Right atrium auricular region (tissue), 2 donors: ENCODE measurements at regions not wholly inside any gene's neighbourhood (a gene's known extent, or its start where the extent isn't known, plus 50 kb on each side); places are given as distances from the start of the nearest gene placed in this dataset.

Experiments used
- DNase-seq: peaks from one replicate; pipeline ENCODE4 v3.0.0-alpha.2; 2019; ENCODE audit warnings: low spot score
- H3K27ac ChIP-seq, 2 donors: fragments of 200-600 bp; sonication (generic); 1 replicate in 1 of 2; 2 replicates in 1 of 2; pipeline ENCODE4 v1.5.1; 2016 to 2019
- H3K27me3 ChIP-seq, 2 donors: fragments of 200-600 bp; sonication (generic); one replicate each; pipeline versions ENCODE4 v1.5.1 to v1.6.0; 2017 to 2019
- H3K36me3 ChIP-seq: fragments of 200-600 bp; sonication (generic); one replicate; pipeline ENCODE4 v1.5.1; 2016
- H3K4me1 ChIP-seq, 2 donors: fragments of 200-600 bp; sonication (generic); one replicate each; pipeline versions ENCODE4 v1.5.1 to v1.6.0; 2017 to 2019
- H3K4me3 ChIP-seq, 2 donors: fragments of 200-600 bp; sonication (generic); 1 replicate in 1 of 2; 2 replicates in 1 of 2; pipeline ENCODE4 v1.5.1; 2017 to 2019; ENCODE audit warnings: mild to moderate bottlenecking in 1 of 2, moderate library complexity in 1 of 2
- H3K9me3 ChIP-seq, 2 donors: fragments of 200-600 bp; sonication (generic); one replicate each; pipeline ENCODE4 v1.5.1; 2019
- CTCF ChIP-seq, 2 donors: fragments of 200-600 bp; sonication (generic); IDR thresholded peaks; one replicate each; pipeline ENCODE4 v1.5.1; 2019; ENCODE audit warnings: antibody characterized with exemption in 2 of 2

- H3K4me3 ChIP-seq = no peak overlapping the region
- H3K27me3 ChIP-seq = no peaks in the 10 kb centered on the region
- H3K9me3 ChIP-seq = no peaks in the 10 kb centered on the region
- DNase-seq = no peak
- no peaks in the 10 kb centered on the region for H3K36me3 ChIP-seq
- H3K4me1 ChIP-seq = no peaks in the 10 kb centered on the region
- no peak for TF ChIP-seq CTCF (IDR thresholded peaks at IDR 0.05)
- no peak overlapping the region for H3K27ac ChIP-seq
Measured at GRCh38 chr5:32521481-32521880, 63.9 kb upstream of the SUB1 start.

- no peak for DNase-seq
- Histone ChIP-seq H3K4me3 (no peak overlapping the region), H3K27me3 (no peaks in the 10 kb centered on the region), H3K9me3 (no peaks in the 10 kb centered on the region), H3K36me3 (no peaks in the 10 kb centered on the region), H3K27ac (no peak overlapping the region), H3K4me1 (no peaks in the 10 kb centered on the region)
- no peak for TF ChIP-seq CTCF (IDR thresholded peaks at IDR 0.05)
Measured at GRCh38 chr5:32520972-32521371, 64.4 kb upstream of the SUB1 start.

GRCh38 chr5:32520356-32520755, 65.0 kb upstream of the SUB1 start:
- Histone ChIP-seq H3K27me3 (no peaks in the 10 kb centered on the region), H3K9me3 (no peaks in the 10 kb centered on the region), H3K4me3 (no peak overlapping the region), H3K27ac (no peak overlapping the region), H3K36me3 (no peaks in the 10 kb centered on the region), H3K4me1 (no peaks in the 10 kb centered on the region)
- TF ChIP-seq CTCF (IDR thresholded peaks at IDR 0.05) = no peak
- no peak for DNase-seq

GRCh38 chr5:32519508-32519907, 65.8 kb upstream of the SUB1 start:
- Histone ChIP-seq H3K9me3 (no peaks in the 10 kb centered on the region), H3K36me3 (no peaks in the 10 kb centered on the region), H3K4me3 (no peak overlapping the region), H3K27ac (no peak overlapping the region), H3K27me3 (no peaks in the 10 kb centered on the region), H3K4me1 (no peaks in the 10 kb centered on the region)
- no peak for DNase-seq
- no peak for TF ChIP-seq CTCF (IDR thresholded peaks at IDR 0.05)

- H3K27ac ChIP-seq = no peak overlapping the region
- no peaks in the 10 kb centered on the region for H3K36me3 ChIP-seq
- no peak overlapping the region for H3K4me3 ChIP-seq
- H3K4me1 ChIP-seq = no peaks in the 10 kb centered on the region
- no peak for TF ChIP-seq CTCF (IDR thresholded peaks at IDR 0.05)
- no peaks in the 10 kb centered on the region for H3K27me3 ChIP-seq
- H3K9me3 ChIP-seq = no peaks in the 10 kb centered on the region
- no peak for DNase-seq
Measured at GRCh38 chr5:32514806-32515205, 70.3 kb upstream of the ZFR start.

GRCh38 chr5:32512926-32513325, 68.4 kb upstream of the ZFR start:
- Histone ChIP-seq H3K27ac (no peak overlapping the region), H3K36me3 (no peaks in the 10 kb centered on the region), H3K4me3 (no peak overlapping the region), H3K27me3 (no peaks in the 10 kb centered on the region), H3K4me1 (peaks cover 0 to 2% of the 10 kb centered on the region in 2 donors), H3K9me3 (no peaks in the 10 kb centered on the region)
- TF ChIP-seq CTCF (IDR thresholded peaks at IDR 0.05) = no peak
- no peak for DNase-seq
